HCT116 (cell line): ENCODE measurements at regions not wholly inside any gene's neighbourhood (a gene's known extent, or its start where the extent isn't known, plus 50 kb on each side); places are given as distances from the start of the nearest gene placed in this dataset.

Source experiments
- ATAC-seq: fragments of 200-7000 bp; cut with Tn5 transposase; 2 replicates; pipeline ENCODE4 v1.9.1; 2020; ENCODE audit warnings: mild to moderate bottlenecking, moderate library complexity
- BruUV-seq: library from RNA; stranded (reverse); fragments of 400-500 nt; replicated peaks from 2 replicates; lab custom pipeline; 2021; lab: Mats Ljungman, UMichigan
- CTCF ChIA-PET: fragments of 300-600 bp; sonication (Branson Sonifier 250); formaldehyde crosslinking; loops from one replicate; lab custom pipeline; 2021; ENCODE audit warnings: antibody characterized with exemption; lab: Charles Lee
- POLR2A ChIA-PET: fragments of 300-600, 350-600 bp; sonication (Branson Sonifier 250); formaldehyde crosslinking; loops from one replicate; lab custom pipeline; 2021; ENCODE audit warnings: antibody characterized with exemption; lab: Charles Lee
- RAD21 ChIA-PET, 2 experiments: fragments of 300-600 bp; sonication (Branson Sonifier 250); formaldehyde crosslinking; loops; one replicate each; lab custom pipeline; 2023; ENCODE audit warnings: low total read pairs in 2 of 2; ENCODE audit not compliant: uncharacterized antibody in 2 of 2, unreplicated experiment in 2 of 2, low non-redundant PET in 1 of 2; lab: Charles Lee
- DNase-seq: peaks from one replicate; pipeline ENCODE4 v3.0.0-alpha.2; 2010; ENCODE audit warnings: low read depth, low spot score
- H2AFZ ChIP-seq: fragments of 200-600 bp; shearing (Covaris generic), sonication (generic); 2 replicates; pipeline ENCODE4 v1.6.1; 2017; ENCODE audit warnings: low read depth, mixed run types, mixed read lengths, antibody characterized with exemption, low read length; ENCODE audit not compliant: poor library complexity, severe bottlenecking
- H3K27ac ChIP-seq: 2 replicates; pipeline ENCODE4 v1.5.1; 2012; ENCODE audit warnings: low read depth, low read length
- H3K27me3 ChIP-seq: fragments of 200-600 bp; sonication (generic); 2 replicates; pipeline ENCODE4 v1.6.1; 2016; ENCODE audit warnings: mixed run types, low read length, mixed read lengths; ENCODE audit not compliant: insufficient read depth
- H3K36me3 ChIP-seq, 2 experiments: fragments of 200-500 bp in 1 of 2; fragments of 200-600 bp in 1 of 2; sonication (Bioruptor generic) in 1 of 2; sonication (generic) in 1 of 2; 2 replicates each; pipeline versions ENCODE4 v1.5.1 to v1.6.1; 2014 to 2016; ENCODE audit warnings: low read length in 2 of 2, inconsistent platforms in 1 of 2, mixed read lengths in 1 of 2, mixed run types in 1 of 2; ENCODE audit not compliant: insufficient read depth in 2 of 2, control insufficient read depth in 1 of 2
- H3K4me1 ChIP-seq, 2 experiments: fragments of 200-600 bp in 1 of 2; sonication (generic) in 1 of 2; 2 replicates each; pipeline versions ENCODE4 v1.5.1 to v1.6.1; 2012 to 2017; ENCODE audit warnings: low read length in 2 of 2, inconsistent platforms in 1 of 2, mild to moderate bottlenecking in 1 of 2, mixed read lengths in 1 of 2, mixed run types in 1 of 2, moderate library complexity in 1 of 2; ENCODE audit not compliant: insufficient read depth in 2 of 2, control insufficient read depth in 1 of 2
- H3K4me2 ChIP-seq: fragments of 200-600 bp; sonication (generic); 2 replicates; pipeline ENCODE4 v1.6.1; 2017; ENCODE audit warnings: mixed run types, low read length, mixed read lengths
- H3K4me3 ChIP-seq, 2 experiments: fragments of 200-600 bp in 1 of 2; sonication (generic) in 1 of 2; replicated peaks in 1 of 2; 2 replicates each; pipeline ENCODE4 v1.5.1; 2011 to 2016; ENCODE audit warnings: low read length in 2 of 2, control low read depth in 1 of 2, low read depth in 1 of 2, mild to moderate bottlenecking in 1 of 2, mixed read lengths in 1 of 2, mixed run types in 1 of 2
- H3K79me2 ChIP-seq: fragments of 200-600 bp; sonication (generic); 2 replicates; pipeline ENCODE4 v1.6.1; 2017; ENCODE audit warnings: mild to moderate bottlenecking, mixed run types, low read length, moderate library complexity, mixed read lengths; ENCODE audit not compliant: insufficient read depth
- H3K9ac ChIP-seq: fragments of 200-600 bp; sonication (generic); 2 replicates; pipeline ENCODE4 v1.6.1; 2016; ENCODE audit warnings: low read length, mixed read lengths
- H3K9me2 ChIP-seq: fragments of 200-600 bp; sonication (generic), shearing (Covaris generic); 2 replicates; pipeline ENCODE4 v1.6.1; 2017; ENCODE audit warnings: mixed run types, mild to moderate bottlenecking, moderate library complexity; ENCODE audit not compliant: insufficient read depth
- H3K9me3 ChIP-seq, 2 experiments: fragments of 200-500 bp in 1 of 2; fragments of 200-600 bp in 1 of 2; sonication (Bioruptor generic) in 1 of 2; sonication (generic) in 1 of 2; 2 replicates each; pipeline ENCODE4 v1.6.1; 2014 to 2017; ENCODE audit warnings: low read length in 2 of 2, mixed read lengths in 2 of 2, inconsistent platforms in 1 of 2, low read depth in 1 of 2, mild to moderate bottlenecking in 1 of 2, mixed run types in 1 of 2, moderate library complexity in 1 of 2; ENCODE audit not compliant: control insufficient read depth in 1 of 2, insufficient read depth in 1 of 2
- H4K20me1 ChIP-seq: fragments of 200-600 bp; sonication (generic), shearing (Covaris generic); 2 replicates; pipeline ENCODE4 v1.6.1; 2017; ENCODE audit warnings: mixed run types, mild to moderate bottlenecking, moderate library complexity; ENCODE audit not compliant: insufficient read depth
- ATF3 ChIP-seq: IDR thresholded peaks from 2 replicates; pipeline ENCODE4 v1.6.1; 2012
- CBX3 ChIP-seq: IDR thresholded peaks from 2 replicates; pipeline ENCODE4 v1.6.1; 2012; ENCODE audit warnings: low read depth
- CTCF ChIP-seq, 3 experiments: fragments of 200-600 bp in 1 of 3; sonication (generic) in 1 of 3; IDR thresholded peaks in 2 of 3; conservative IDR thresholded peaks in 1 of 3; 2 replicates each; pipeline ENCODE4 v1.5.1; 2012 to 2017; ENCODE audit warnings: low read depth in 2 of 3, low read length in 2 of 3, antibody characterized with exemption in 1 of 3, borderline replicate concordance in 1 of 3, control low read depth in 1 of 3, mild to moderate bottlenecking in 1 of 3, mixed read lengths in 1 of 3, mixed run types in 1 of 3, moderate library complexity in 1 of 3; ENCODE audit not compliant: insufficient read depth in 1 of 3
- EGR1 ChIP-seq: IDR thresholded peaks from 2 replicates; pipeline ENCODE4 v1.6.1; 2012; ENCODE audit warnings: low read depth
- ELF1 ChIP-seq: IDR thresholded peaks from 2 replicates; pipeline ENCODE4 v1.6.1; 2012; ENCODE audit warnings: low read depth, borderline replicate concordance
- JUND ChIP-seq: IDR thresholded peaks from 2 replicates; pipeline ENCODE4 v1.6.1; 2012
- RAD21 ChIP-seq: IDR thresholded peaks from 2 replicates; pipeline ENCODE4 v1.6.1; 2012; ENCODE audit warnings: low read depth, mild to moderate bottlenecking
- SIN3A ChIP-seq: IDR thresholded peaks from 2 replicates; pipeline ENCODE4 v1.6.1; 2012; ENCODE audit warnings: low read depth
- SP1 ChIP-seq: IDR thresholded peaks from 2 replicates; pipeline ENCODE4 v1.6.1; 2012; ENCODE audit warnings: low read depth
- SRF ChIP-seq: IDR thresholded peaks from 2 replicates; pipeline ENCODE4 v1.6.1; 2012; ENCODE audit warnings: low read depth
- YY1 ChIP-seq: IDR thresholded peaks from 2 replicates; pipeline ENCODE4 v1.6.1; 2011; ENCODE audit warnings: low read length, low read depth, moderate library complexity, mild to moderate bottlenecking; ENCODE audit not compliant: insufficient replicate concordance; ENCODE audit errors: extremely low read depth
- ZBTB33 ChIP-seq: IDR thresholded peaks from 2 replicates; pipeline ENCODE4 v1.6.1; 2011; ENCODE audit warnings: mild to moderate bottlenecking, low read length, moderate library complexity; ENCODE audit not compliant: insufficient replicate concordance; ENCODE audit errors: extremely low read depth
- intact Hi-C: fragments of 100-400 bp; cut with micrococcal nuclease; formaldehyde crosslinking; loops from 2 replicates; pipeline ENCODE4 v1.10.0; 2022
- TF ChIP-seq, protein P1 (sequence below): IDR thresholded peaks from 2 replicates; pipeline ENCODE4 v1.6.1; 2012

DNA sequence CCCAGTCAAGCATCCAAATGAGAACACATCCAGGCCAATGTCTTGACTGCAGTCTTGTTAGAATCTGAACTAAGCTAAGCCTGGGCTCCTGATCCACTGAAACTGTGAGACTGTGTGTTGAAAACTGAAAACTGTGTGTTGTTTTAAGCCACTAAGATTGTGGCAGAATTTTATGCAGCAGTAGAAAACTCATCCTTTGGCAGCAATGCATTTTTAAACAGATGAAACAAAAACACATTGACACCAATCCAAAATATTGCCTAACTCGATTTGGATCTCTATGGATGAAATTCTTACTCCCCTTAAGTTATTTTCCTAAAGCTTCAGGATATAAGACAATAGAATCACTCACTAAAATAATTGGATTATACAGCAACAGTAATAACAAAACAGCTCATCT is 202.3 kb upstream of the KLF12 start:
- ATAC-seq (no peak), DNase-seq (no peak)
- Histone ChIP-seq H3K4me1 (no peaks in the 10 kb centered on the region), H3K4me2 (no peak overlapping the region), H4K20me1 (no peaks in the 10 kb centered on the region), H3K36me3 (no peaks in the 10 kb centered on the region), H3K9ac (no peak overlapping the region), H3K9me3 (no peaks in the 10 kb centered on the region), H3K4me3 (no peak overlapping the region), H3K27ac (no peak overlapping the region), H3K79me2 (no peaks in the 10 kb centered on the region), H2AFZ (no peak overlapping the region), H3K27me3 (peaks cover 4% of the 10 kb centered on the region; the same call in 1 of the 2 replicates), H3K9me2 (no peaks in the 10 kb centered on the region)
- RAD21 ChIA-PET = interaction anchor here in 1 of 2 experiments (0.7 kb wide), 1 partner anchor 859 kb away, joined by 3 read pairs; no protein-coding TSS in a partner anchor
- no TSS peak for BruUV-seq
- POLR2A ChIA-PET = no interaction called here
- TF ChIP-seq, protein P1, sequence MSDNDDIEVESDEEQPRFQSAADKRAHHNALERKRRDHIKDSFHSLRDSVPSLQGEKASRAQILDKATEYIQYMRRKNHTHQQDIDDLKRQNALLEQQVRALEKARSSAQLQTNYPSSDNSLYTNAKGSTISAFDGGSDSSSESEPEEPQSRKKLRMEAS = no peak
- TF ChIP-seq SP1 = no peak
- intact Hi-C loops = no loop called here
- CTCF ChIA-PET = no interaction called here

DNA sequence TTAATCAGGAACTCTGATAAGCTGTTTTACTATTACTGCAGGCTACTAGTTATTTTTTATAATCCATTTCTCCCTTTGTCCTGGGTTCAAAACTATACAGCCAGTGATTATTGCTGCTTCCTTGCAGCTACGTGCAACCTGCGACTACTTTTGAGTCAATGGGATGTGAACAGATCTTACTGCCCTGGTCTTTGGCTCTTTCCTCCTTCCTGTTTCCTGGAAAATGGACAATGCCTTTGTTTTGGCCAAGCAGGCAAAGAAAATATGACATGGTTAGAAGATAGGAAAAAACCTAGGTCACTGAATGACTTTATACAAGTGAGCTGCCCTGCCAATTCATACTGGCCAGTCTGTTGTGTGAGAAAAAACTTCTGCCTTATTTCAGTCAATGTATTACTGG is 201.2 kb upstream of the KLF12 start:
- DNase-seq (no peak), ATAC-seq (no peak)
- Histone ChIP-seq H3K9me3 (no peaks in the 10 kb centered on the region), H3K27me3 (peaks cover 4% of the 10 kb centered on the region; the same call in 1 of the 2 replicates), H3K36me3 (no peaks in the 10 kb centered on the region), H4K20me1 (no peaks in the 10 kb centered on the region), H3K9me2 (no peaks in the 10 kb centered on the region), H3K27ac (no peak overlapping the region), H3K4me1 (no peaks in the 10 kb centered on the region), H3K9ac (no peak overlapping the region), H3K4me2 (no peak overlapping the region), H2AFZ (no peak overlapping the region), H3K4me3 (no peak overlapping the region), H3K79me2 (no peaks in the 10 kb centered on the region)
- intact Hi-C loops = no loop called here
- ChIA-PET CTCF (no interaction called here), POLR2A (no interaction called here), RAD21 (no interaction called here)
- BruUV-seq = no TSS peak
- TF ChIP-seq RAD21 = no peak
- TF ChIP-seq ELF1 = no peak
- TF ChIP-seq CTCF (IDR thresholded peaks at IDR 0.05 in 2 of 3, conservative IDR thresholded peaks at IDR 0.05 in 1 of 3; ENCODE audit: borderline replicate concordance in 1 of 3, insufficient read depth in 1 of 3, low read depth in 2 of 3, low read length in 2 of 3) = no peak
- no peak for TF ChIP-seq SIN3A
- TF ChIP-seq JUND = no peak
- no peak for TF ChIP-seq ZBTB33
- TF ChIP-seq SRF = no peak
- TF ChIP-seq ATF3 = no peak
- TF ChIP-seq YY1 = no peak
- no peak for TF ChIP-seq EGR1
- TF ChIP-seq CBX3 = no peak
